K562 (cell line): ENCODE measurements at regions not wholly inside any gene's neighbourhood (a gene's known extent, or its start where the extent isn't known, plus 50 kb on each side); places are given as distances from the start of the nearest gene placed in this dataset.
"Not testable (repeated sequence)": the region's sequence is repeated elsewhere in the genome, so short reads cannot be mapped to it uniquely, and the experiment has no call there.

Experiments
- ATAC-seq: fragments of 200-7000 bp; cut with Tn5 transposase; 3 replicates; pipeline ENCODE4 v1.9.1; 2020; ENCODE audit warnings: moderate library complexity
- BruUV-seq: library from RNA; stranded (reverse); fragments of 400-500 nt; replicated peaks from 2 replicates; lab custom pipeline; 2021; lab: Mats Ljungman, UMichigan
- CTCF ChIA-PET: fragments of 300-600 bp; formaldehyde crosslinking; extraction: SDS; loops from one replicate; lab custom pipeline; 2021; ENCODE audit warnings: low intra/inter-chr PET ratio; lab: Yijun Ruan, JAX
- POLR2A ChIA-PET: fragments of 300-600, 350-650 bp; sonication (Branson Sonifier 250); formaldehyde crosslinking; extraction: SDS; loops from one replicate; lab custom pipeline; 2021; ENCODE audit warnings: antibody characterized with exemption, inconsistent platforms; lab: Yijun Ruan, JAX
- DNase-seq, 4 experiments: peaks; one replicate each; pipeline versions ENCODE4 v3.0.0 to v3.0.0-alpha.2; 2011 to 2018; ENCODE audit warnings: low spot score in 3 of 4, mixed read lengths in 3 of 4; ENCODE audit errors: extremely low read depth in 1 of 4
- FAIRE-seq: peaks from 2 replicates; lab custom pipeline; 2011; peaks lifted over from hg19 to GRCh38; lab: Jason Lieb, UNC
- H2AFZ ChIP-seq: 2 replicates; pipeline ENCODE4 v1.6.0; 2011; ENCODE audit warnings: low read depth, low read length, control low read depth, inconsistent platforms
- H3K27ac ChIP-seq: fragments of 200-600 bp; 3 replicates; pipeline ENCODE4 v1.8.0; 2011; ENCODE audit warnings: low read depth, mild to moderate bottlenecking, control low read depth, inconsistent platforms, low read length, moderate library complexity, mixed read lengths; ENCODE audit errors: extremely low read depth
- H3K27me3 ChIP-seq, 2 experiments: fragments of 300-600 bp in 1 of 2; 2 replicates in 1 of 2; 3 replicates in 1 of 2; pipeline versions ENCODE4 v1.6.0 to v1.8.0; 2011; ENCODE audit warnings: inconsistent platforms in 2 of 2, low read length in 2 of 2, mild to moderate bottlenecking in 1 of 2, mixed read lengths in 1 of 2, moderate library complexity in 1 of 2; ENCODE audit not compliant: control insufficient read depth in 2 of 2, insufficient read depth in 2 of 2
- H3K36me3 ChIP-seq: fragments of 300-600 bp; 3 replicates; pipeline ENCODE4 v1.8.0; 2011; ENCODE audit warnings: mild to moderate bottlenecking, low read length, inconsistent platforms; ENCODE audit not compliant: control insufficient read depth, insufficient read depth
- H3K4me1 ChIP-seq, 2 experiments: fragments of 200-600 bp in 1 of 2; replicated peaks in 1 of 2; 2 replicates in 1 of 2; 3 replicates in 1 of 2; pipeline versions ENCODE4 v1.5.1 to v1.8.0; 2011; ENCODE audit warnings: inconsistent platforms in 2 of 2, low read length in 2 of 2, mild to moderate bottlenecking in 1 of 2, mixed read lengths in 1 of 2, moderate library complexity in 1 of 2; ENCODE audit not compliant: control insufficient read depth in 2 of 2, insufficient read depth in 2 of 2
- H3K4me2 ChIP-seq: 2 replicates; pipeline ENCODE4 v1.6.1; 2011; ENCODE audit warnings: low read length, control low read depth, inconsistent platforms, mixed read lengths; ENCODE audit not compliant: insufficient read depth
- H3K4me3 ChIP-seq: fragments of 200-600 bp; sonication (generic), shearing (Covaris generic); 2 replicates; pipeline ENCODE4 v1.5.1; 2016; ENCODE audit warnings: control low read depth, inconsistent platforms
- H3K79me2 ChIP-seq: fragments of 200-600 bp; 3 replicates; pipeline ENCODE4 v1.8.0; 2011; ENCODE audit warnings: low read length, inconsistent platforms; ENCODE audit not compliant: control insufficient read depth, insufficient read depth
- H3K9ac ChIP-seq, 2 experiments: 2 replicates each; pipeline versions ENCODE4 v1.6.0 to v1.6.1; 2011; ENCODE audit warnings: low read depth in 2 of 2, low read length in 2 of 2, control low read depth in 1 of 2, inconsistent platforms in 1 of 2, mild to moderate bottlenecking in 1 of 2, mixed read lengths in 1 of 2; ENCODE audit not compliant: insufficient read depth in 1 of 2
- H3K9me1 ChIP-seq: one replicate; pipeline ENCODE4 v1.6.0; 2011; ENCODE audit warnings: inconsistent platforms, mild to moderate bottlenecking, low read length, moderate library complexity; ENCODE audit not compliant: control insufficient read depth, insufficient read depth
- H3K9me3 ChIP-seq: replicated peaks from 2 replicates; pipeline ENCODE4 v1.5.1; 2011; ENCODE audit warnings: low read depth, low read length, inconsistent platforms; ENCODE audit not compliant: control insufficient read depth, insufficient read depth
- H4K20me1 ChIP-seq: replicated peaks from 2 replicates; pipeline ENCODE4 v1.6.1; 2011; ENCODE audit warnings: low read length, inconsistent platforms, mixed read lengths; ENCODE audit not compliant: control insufficient read depth, insufficient read depth
- C11orf30 ChIP-seq: fragments of 450-650 bp; IDR thresholded peaks from 2 replicates; pipeline ENCODE4 v1.6.1; 2016; ENCODE audit warnings: low read depth, mild to moderate bottlenecking
- HMBOX1 ChIP-seq: sonication (generic); IDR thresholded peaks from 2 replicates; pipeline ENCODE4 v1.6.1; 2016
- MAFF ChIP-seq: IDR thresholded peaks from 2 replicates; pipeline ENCODE4 v1.6.1; 2012; ENCODE audit warnings: low read length, improper control_type of control experiment
- MAFG ChIP-seq: fragments of 450-650 bp; conservative IDR thresholded peaks from 2 replicates; pipeline ENCODE4 v1.6.1; 2016; ENCODE audit warnings: missing genetic modification characterization, missing compliant biosample characterization
- MAFK ChIP-seq: IDR thresholded peaks from 2 replicates; pipeline ENCODE4 v1.6.1; 2011; ENCODE audit warnings: low read length, improper control_type of control experiment
- POLR2G ChIP-seq: fragments of 200-400 bp; formaldehyde crosslinking; IDR thresholded peaks from 2 replicates; pipeline ENCODE4 v1.6.1; 2017; ENCODE audit warnings: low read depth, mild to moderate bottlenecking, antibody characterized with exemption, low read length, moderate library complexity
- RBBP5 ChIP-seq: fragments of 200-600 bp; sonication (generic); IDR thresholded peaks from 2 replicates; pipeline ENCODE4 v1.6.1; 2012; ENCODE audit warnings: borderline replicate concordance, mild to moderate bottlenecking, low read length, control low read depth, inconsistent platforms; ENCODE audit not compliant: insufficient read depth, poor library complexity, severe bottlenecking
- TGIF2 ChIP-seq: sonication (generic); formaldehyde crosslinking; IDR thresholded peaks from 2 replicates; pipeline ENCODE4 v1.8.1; 2022; ENCODE audit warnings: mild to moderate bottlenecking, missing genetic modification reagents, moderate library complexity
- ZFPM2 ChIP-seq: fragments of 250-450 bp; sonication (Bioruptor Pico); IDR thresholded peaks from 2 replicates; pipeline ENCODE4 v1.5.1; 2022; ENCODE audit warnings: mild to moderate bottlenecking
- ZNF316 ChIP-seq: fragments of 450-650 bp; IDR thresholded peaks from 2 replicates; pipeline ENCODE4 v1.6.1; 2016
- WGBS: fragments of 100-300 bp; shearing (Covaris generic); methylation state at CpG from one replicate; pipeline ENCODE4 v1.1.6; 2016; ENCODE audit warnings: low coverage, mixed read lengths; ENCODE audit not compliant: insufficient coverage; ENCODE audit errors: missing lambda C conversion rate; 5-methylcytosine and 5-hydroxymethylcytosine counted together
- in situ Hi-C: fragments of 300-500 bp; cut with MboI; formaldehyde crosslinking; loops from 4 replicates; pipeline ENCODE4 v1.15.0; 2018; ENCODE audit warnings: inconsistent platforms, mixed read lengths
- intact Hi-C: fragments of 100-400 bp; cut with micrococcal nuclease; formaldehyde crosslinking; loops from 2 replicates; pipeline ENCODE4 v1.14.2; 2022
- TF ChIP-seq, protein P1 (sequence below), 2 experiments: fragments of 450-650 bp in 1 of 2; sonication (generic) in 1 of 2; formaldehyde crosslinking; conservative IDR thresholded peaks; 2 replicates each; pipeline versions ENCODE4 v1.4.0 to v1.8.1; 2020 to 2022; ENCODE audit warnings: mild to moderate bottlenecking in 1 of 2, missing genetic modification reagents in 1 of 2
- TF ChIP-seq, protein P2 (sequence below): fragments of 250-450 bp; sonication (Bioruptor Pico); IDR thresholded peaks from 2 replicates; pipeline ENCODE4 v1.4.0; 2020; ENCODE audit warnings: mild to moderate bottlenecking

DNA sequence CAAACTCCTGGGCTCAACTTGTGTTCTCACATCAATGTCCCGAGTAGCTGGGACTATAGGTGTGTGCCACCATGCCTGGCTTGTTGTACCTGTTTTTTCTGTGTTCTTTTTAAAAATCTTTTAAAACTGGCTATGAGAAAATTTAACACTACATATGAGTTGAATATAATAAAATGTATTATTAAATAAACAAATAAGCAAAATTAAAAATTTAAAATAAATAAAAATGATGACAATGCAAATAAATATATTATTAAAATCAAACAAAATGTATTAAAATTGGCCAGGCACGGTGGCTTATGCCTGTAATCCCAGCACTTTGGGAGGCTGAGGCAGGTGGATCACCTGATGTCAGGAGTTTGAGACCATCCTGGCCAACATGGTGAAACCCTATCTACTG, 162.4 kb downstream of the ZFP64 start:
- ATAC-seq, DNase-seq, H3K27ac ChIP-seq, FAIRE-seq, in situ Hi-C loops, H3K9me1 ChIP-seq, H4K20me1 ChIP-seq, H3K9me3 ChIP-seq, H3K9ac ChIP-seq, intact Hi-C loops, H3K79me2 ChIP-seq, H3K36me3 ChIP-seq, CTCF ChIA-PET, H3K4me1 ChIP-seq, POLR2A ChIA-PET, H2AFZ ChIP-seq, H3K4me3 ChIP-seq, BruUV-seq, H3K4me2 ChIP-seq: not testable (repeated sequence)
- peaks cover 2 to 12% of the 10 kb centered on the region in 2 experiments; a peak in 2 of 5 replicates for H3K27me3 ChIP-seq
- 3% methylated on average over 2 of the region's 2 CpGs for WGBS
- TF ChIP-seq MAFK, result peak; percentile 55; the same call in 1 of the 2 replicates
- peak; percentile 48; the same call in 1 of the 2 replicates for TF ChIP-seq MAFF
- peak; percentile 82 for TF ChIP-seq MAFG (tag)
- TF ChIP-seq C11orf30, result peak; percentile 82
- peak; percentile 95 for TF ChIP-seq ZNF316

GRCh38 chr20:52025938-52026337, 165.6 kb downstream of the ZFP64 start:
- Histone ChIP-seq H3K9me3 (no peaks in the 10 kb centered on the region), H3K79me2 (no peaks in the 10 kb centered on the region), H3K4me2 (no peak overlapping the region), H4K20me1 (no peaks in the 10 kb centered on the region), H3K36me3 (no peaks in the 10 kb centered on the region), H2AFZ (no peak overlapping the region), H3K9ac (no peak overlapping the region), H3K9me1 (no peaks in the 10 kb centered on the region), H3K27me3 (peaks cover 0 to 8% of the 10 kb centered on the region in 2 experiments; a peak in 2 of 5 replicates), H3K4me3 (no peak overlapping the region), H3K4me1 (no peaks in the 10 kb centered on the region), H3K27ac (no peak overlapping the region)
- CTCF ChIA-PET, result no interaction called here
- in situ Hi-C loops (no loop called here), intact Hi-C loops (no loop called here)
- 0% methylated on average over 3 of the region's 3 CpGs for WGBS
- no peak for ATAC-seq
- POLR2A ChIA-PET, result interaction anchor here (1.1 kb wide), 1 partner anchor 10 kb away, joined by 3 read pairs; no protein-coding TSS in a partner anchor
- TF ChIP-seq HMBOX1 (no peak), ZFPM2 (CRISPR knock-in tag) (no peak), POLR2G (no peak), RBBP5 (no peak), TGIF2 (CRISPR knock-in tag) (no peak)
- TF ChIP-seq, protein P1, sequence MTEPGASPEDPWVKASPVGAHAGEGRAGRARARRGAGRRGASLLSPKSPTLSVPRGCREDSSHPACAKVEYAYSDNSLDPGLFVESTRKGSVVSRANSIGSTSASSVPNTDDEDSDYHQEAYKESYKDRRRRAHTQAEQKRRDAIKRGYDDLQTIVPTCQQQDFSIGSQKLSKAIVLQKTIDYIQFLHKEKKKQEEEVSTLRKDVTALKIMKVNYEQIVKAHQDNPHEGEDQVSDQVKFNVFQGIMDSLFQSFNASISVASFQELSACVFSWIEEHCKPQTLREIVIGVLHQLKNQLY (CRISPR knock-in tag; conservative IDR thresholded peaks at IDR 0.05), result no peak
- TF ChIP-seq, protein P2, sequence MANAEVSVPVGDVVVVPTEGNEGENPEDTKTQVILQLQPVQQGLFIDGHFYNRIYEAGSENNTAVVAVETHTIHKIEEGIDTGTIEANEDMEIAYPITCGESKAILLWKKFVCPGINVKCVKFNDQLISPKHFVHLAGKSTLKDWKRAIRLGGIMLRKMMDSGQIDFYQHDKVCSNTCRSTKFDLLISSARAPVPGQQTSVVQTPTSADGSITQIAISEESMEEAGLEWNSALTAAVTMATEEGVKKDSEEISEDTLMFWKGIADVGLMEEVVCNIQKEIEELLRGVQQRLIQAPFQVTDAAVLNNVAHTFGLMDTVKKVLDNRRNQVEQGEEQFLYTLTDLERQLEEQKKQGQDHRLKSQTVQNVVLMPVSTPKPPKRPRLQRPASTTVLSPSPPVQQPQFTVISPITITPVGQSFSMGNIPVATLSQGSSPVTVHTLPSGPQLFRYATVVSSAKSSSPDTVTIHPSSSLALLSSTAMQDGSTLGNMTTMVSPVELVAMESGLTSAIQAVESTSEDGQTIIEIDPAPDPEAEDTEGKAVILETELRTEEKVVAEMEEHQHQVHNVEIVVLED (CRISPR knock-in tag), result no peak
- DNase-seq, result no peak
- FAIRE-seq, result no peak
- BruUV-seq, result no TSS peak
